COLO668 (cell line): ENCODE measurements at regions not wholly inside any gene's neighbourhood (a gene's known extent, or its start where the extent isn't known, plus 50 kb on each side); places are given as distances from the start of the nearest gene placed in this dataset.

Experiments
- DNase-seq: peaks from one replicate; lab custom pipeline; 2025; ENCODE audit not compliant: unreplicated experiment; lab: John Stamatoyannopoulos, UW

DNA sequence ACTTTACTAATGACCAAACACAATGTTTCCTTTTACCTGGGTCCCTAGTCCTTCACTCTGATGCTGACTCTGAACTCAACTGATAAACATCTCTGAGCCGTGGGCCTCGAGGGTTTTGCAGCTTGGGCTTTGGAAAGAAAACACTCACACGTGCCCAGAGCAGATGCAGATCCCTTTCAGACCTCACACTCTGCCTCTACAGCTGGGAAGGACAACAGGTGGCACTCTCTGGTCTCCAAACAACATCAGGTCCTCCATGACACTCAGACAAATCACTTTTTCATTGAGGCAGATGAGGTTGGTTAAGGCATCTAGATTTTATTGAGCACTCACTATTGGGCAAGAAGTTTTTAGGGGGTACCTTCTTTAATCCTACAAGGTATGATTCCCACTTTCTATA, 64.7 kb upstream of the NTRK3 start:
- no peak for DNase-seq

DNA sequence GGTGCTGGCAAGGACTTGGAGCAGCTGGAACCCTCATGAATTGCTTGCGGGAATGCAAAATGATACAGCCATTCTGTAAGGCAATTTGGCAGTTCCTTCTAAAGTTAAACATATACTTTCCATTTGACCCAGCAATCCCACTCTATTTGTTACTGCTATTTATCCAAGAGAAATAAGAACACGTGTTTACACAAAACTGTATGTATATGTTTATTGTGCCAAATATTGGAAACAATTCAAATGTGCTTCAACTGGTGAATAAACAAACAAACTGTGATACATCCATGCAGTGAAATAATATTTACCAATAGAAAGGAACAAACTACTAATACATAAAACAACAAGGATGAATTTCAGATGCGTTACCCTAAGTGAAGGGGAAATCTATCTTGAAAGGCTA, 60.0 kb upstream of the NTRK3 start:
- no peak for DNase-seq

DNA sequence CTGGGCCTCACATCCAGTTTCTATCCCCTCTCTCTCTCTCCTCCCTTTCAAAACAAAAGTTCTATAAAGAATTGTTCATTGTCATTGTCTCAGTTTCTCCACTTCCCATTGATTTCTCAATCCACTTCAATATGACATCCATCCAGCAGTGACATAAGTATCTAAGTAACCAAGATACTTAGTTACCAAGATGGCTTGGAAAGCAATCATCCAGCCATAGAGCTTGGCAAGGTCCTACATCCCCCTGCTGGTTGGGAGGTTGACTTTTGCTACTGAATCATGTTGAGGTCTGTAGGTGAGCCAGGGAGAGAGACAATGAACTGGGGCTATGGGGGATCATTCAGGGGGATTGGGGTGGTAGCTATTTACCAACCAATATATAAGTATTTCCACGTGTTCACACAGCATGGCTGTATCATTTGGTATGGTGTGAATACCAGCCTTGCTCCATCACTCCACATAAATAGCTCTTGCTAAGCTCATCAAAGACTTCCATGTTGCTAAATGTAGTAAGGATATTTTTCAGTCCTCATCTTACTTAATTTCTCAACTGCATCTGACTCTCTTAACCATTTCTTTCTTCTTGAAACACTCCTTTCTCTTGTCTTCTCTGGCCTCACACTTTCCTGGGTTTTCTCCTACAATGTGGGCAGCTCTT, 58.8 kb upstream of the NTRK3 start:
- DNase-seq = no peak

DNA sequence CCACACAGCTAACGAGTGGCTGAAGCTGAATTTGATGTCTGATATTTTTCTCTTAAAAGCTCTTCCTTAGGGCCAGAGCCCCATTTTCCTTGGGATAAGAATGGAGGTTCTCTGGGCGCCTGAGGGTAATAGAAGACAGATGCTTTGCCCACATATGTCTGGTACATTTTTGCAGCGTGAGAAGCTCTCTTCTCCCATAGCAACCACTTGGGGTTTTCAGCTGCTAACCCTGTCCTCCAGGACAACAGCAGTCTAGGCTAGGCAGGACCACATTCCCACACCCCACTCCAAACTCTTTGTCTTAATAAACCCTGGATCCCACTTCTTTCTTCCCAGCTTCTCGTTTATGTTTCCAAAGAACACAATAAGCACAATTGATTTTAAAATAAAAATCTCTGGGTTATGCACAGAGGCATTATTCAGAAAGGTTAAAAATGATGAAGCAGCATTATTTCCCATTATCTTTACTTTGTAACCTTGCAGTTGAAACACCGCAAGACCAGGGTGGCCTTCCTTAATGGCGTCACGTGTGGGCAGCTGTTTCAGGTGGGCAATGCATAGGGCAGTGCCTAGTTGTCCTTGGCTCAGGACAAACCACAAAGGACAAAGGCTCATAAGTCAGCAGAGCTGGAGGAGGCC, 56.5 kb upstream of the NTRK3 start:
- no peak for DNase-seq

DNA sequence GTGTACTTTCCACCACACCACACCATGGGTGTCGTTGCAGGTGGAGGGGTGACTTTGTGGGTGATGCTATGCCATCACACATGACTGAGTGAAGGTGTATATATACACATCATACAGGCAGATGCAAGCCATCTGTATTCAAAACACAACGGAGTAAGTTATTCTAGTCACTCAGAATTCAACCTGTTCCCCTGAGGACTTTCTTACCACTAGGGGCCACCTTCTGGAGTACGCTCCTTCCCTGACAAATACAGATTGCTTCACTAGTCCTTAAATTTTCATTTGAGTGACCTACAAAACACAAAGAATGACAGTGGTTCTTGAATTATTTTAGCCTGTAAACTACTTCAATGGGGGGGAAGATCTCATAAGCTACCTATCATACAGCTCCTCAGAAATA, 52.8 kb upstream of the NTRK3 start:
- no peak for DNase-seq

DNA sequence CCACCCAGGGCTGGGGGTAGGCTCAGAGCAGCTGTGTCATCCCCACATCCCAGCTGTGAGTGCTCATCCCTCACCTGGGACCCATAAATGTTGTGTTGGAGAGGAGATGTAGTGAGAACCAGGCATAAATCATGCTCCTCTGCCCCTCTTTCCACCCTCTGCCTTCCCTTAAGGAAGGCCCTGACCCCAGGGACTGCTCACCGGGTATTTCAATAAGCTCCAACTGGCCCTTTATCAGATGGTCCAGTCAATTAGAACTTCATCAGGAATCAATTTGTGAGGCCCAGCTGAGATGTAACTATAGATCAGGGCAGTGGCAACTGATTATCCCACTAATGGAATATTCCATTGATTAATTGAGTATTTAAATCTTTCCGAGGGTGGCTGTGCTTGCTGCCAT, 50.8 kb upstream of the NTRK3 start:
- DNase-seq = no peak
